ENCODE measurements at regions not wholly inside any gene's neighbourhood (a gene's known extent, or its start where the extent isn't known, plus 50 kb on each side); places are given as distances from the start of the nearest gene placed in this dataset.

GRCh38 chr10:36183726-36184125 is 541.6 kb upstream of the FZD8 start:
- Histone ChIP-seq H3K36me3 (ENCODE audit: insufficient read depth) (no peaks in the 10 kb centered on the region), H3K9ac (no peak overlapping the region), H3K4me2 (no peak overlapping the region), H3K27ac (no peak overlapping the region), H3K4me1 (ENCODE audit: low read depth, poor library complexity, severe bottlenecking) (no peaks in the 10 kb centered on the region), H2AFZ (ENCODE audit: low read depth) (no peak overlapping the region), H4K20me1 (ENCODE audit: insufficient read depth) (no peaks in the 10 kb centered on the region), H3K79me2 (ENCODE audit: insufficient read depth, low read depth) (no peaks in the 10 kb centered on the region), H3K4me3 (IDR thresholded peaks at IDR 0.05; ENCODE audit: insufficient read depth, low read depth, low read length) (no peak overlapping the region), H3K27me3 (ENCODE audit: insufficient read depth, low read depth) (no peaks in the 10 kb centered on the region)
- TF ChIP-seq, protein P1, sequence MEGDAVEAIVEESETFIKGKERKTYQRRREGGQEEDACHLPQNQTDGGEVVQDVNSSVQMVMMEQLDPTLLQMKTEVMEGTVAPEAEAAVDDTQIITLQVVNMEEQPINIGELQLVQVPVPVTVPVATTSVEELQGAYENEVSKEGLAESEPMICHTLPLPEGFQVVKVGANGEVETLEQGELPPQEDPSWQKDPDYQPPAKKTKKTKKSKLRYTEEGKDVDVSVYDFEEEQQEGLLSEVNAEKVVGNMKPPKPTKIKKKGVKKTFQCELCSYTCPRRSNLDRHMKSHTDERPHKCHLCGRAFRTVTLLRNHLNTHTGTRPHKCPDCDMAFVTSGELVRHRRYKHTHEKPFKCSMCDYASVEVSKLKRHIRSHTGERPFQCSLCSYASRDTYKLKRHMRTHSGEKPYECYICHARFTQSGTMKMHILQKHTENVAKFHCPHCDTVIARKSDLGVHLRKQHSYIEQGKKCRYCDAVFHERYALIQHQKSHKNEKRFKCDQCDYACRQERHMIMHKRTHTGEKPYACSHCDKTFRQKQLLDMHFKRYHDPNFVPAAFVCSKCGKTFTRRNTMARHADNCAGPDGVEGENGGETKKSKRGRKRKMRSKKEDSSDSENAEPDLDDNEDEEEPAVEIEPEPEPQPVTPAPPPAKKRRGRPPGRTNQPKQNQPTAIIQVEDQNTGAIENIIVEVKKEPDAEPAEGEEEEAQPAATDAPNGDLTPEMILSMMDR (conservative IDR thresholded peaks at IDR 0.05; ENCODE audit: low read depth, low read length): no peak

DNA sequence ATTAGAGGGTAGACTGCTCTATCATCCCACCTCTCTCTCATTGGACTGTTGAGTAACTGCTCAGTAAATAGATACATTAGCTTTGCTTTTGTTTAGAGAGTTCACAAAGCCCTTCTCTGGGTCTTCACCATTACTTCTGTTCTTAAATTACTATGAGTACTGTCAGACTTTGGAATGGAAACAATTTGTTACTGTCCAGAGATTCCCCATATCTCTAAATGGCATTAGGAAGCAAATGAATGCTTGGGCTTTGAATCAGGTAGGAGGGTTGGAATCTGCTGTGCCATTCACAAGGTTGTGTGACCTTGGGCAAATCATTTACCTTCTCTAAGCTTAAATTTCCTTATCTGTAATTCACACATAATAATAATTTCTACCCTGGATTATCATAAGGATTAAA is 541.0 kb upstream of the FZD8 start:
- Histone ChIP-seq H3K27ac (no peak overlapping the region), H3K4me2 (no peak overlapping the region), H4K20me1 (ENCODE audit: insufficient read depth) (no peaks in the 10 kb centered on the region), H3K27me3 (ENCODE audit: insufficient read depth, low read depth) (no peaks in the 10 kb centered on the region), H3K4me1 (ENCODE audit: low read depth, poor library complexity, severe bottlenecking) (no peaks in the 10 kb centered on the region), H3K4me3 (IDR thresholded peaks at IDR 0.05; ENCODE audit: insufficient read depth, low read depth, low read length) (no peak overlapping the region), H3K9ac (no peak overlapping the region), H2AFZ (ENCODE audit: low read depth) (no peak overlapping the region), H3K79me2 (ENCODE audit: insufficient read depth, low read depth) (no peaks in the 10 kb centered on the region), H3K36me3 (ENCODE audit: insufficient read depth) (no peaks in the 10 kb centered on the region)
- TF ChIP-seq, protein P1 (conservative IDR thresholded peaks at IDR 0.05; ENCODE audit: low read depth, low read length): no peak

DNA sequence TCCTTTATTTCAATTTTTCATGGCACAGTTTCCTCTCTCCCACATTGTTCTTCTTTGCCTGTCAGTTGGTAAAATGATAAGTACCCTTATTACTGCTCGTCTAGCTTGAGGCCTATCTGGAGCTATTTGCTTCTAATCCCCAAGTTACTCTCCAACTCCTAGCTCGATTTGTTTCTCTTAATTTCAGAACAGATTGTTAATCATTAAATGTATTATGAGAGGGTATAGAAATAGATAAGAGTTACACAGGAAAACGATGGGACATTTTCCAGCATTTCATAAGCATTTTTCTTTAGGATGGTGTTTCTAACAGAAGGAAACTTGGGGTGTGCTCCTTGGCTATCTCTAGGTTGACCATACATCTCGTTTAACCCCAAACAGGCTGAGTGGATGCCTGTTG is 540.5 kb upstream of the FZD8 start:
- no peak overlapping the region for H2AFZ ChIP-seq (ENCODE audit: low read depth)
- no peaks in the 10 kb centered on the region for H3K36me3 ChIP-seq (ENCODE audit: insufficient read depth)
- TF ChIP-seq, protein P1 (conservative IDR thresholded peaks at IDR 0.05; ENCODE audit: low read depth, low read length): no peak
- no peak overlapping the region for H3K9ac ChIP-seq
- no peak overlapping the region for H3K4me2 ChIP-seq
- H3K27me3 ChIP-seq (ENCODE audit: insufficient read depth, low read depth): no peaks in the 10 kb centered on the region
- H3K4me3 ChIP-seq (IDR thresholded peaks at IDR 0.05; ENCODE audit: insufficient read depth, low read depth, low read length): no peak overlapping the region
- no peaks in the 10 kb centered on the region for H3K4me1 ChIP-seq (ENCODE audit: low read depth, poor library complexity, severe bottlenecking)
- H4K20me1 ChIP-seq (ENCODE audit: insufficient read depth): no peaks in the 10 kb centered on the region
- no peak overlapping the region for H3K27ac ChIP-seq
- no peaks in the 10 kb centered on the region for H3K79me2 ChIP-seq (ENCODE audit: insufficient read depth, low read depth)

GRCh38 chr10:36182179-36182566 is 540.1 kb upstream of the FZD8 start:
- no peak overlapping the region for H3K4me3 ChIP-seq (IDR thresholded peaks at IDR 0.05; ENCODE audit: insufficient read depth, low read depth, low read length)

More at GRCh38 chr10:36182179-36182566, 540.1 kb upstream of the FZD8 start:
- no peak overlapping the region for H3K4me2 ChIP-seq
- TF ChIP-seq, protein P1 (conservative IDR thresholded peaks at IDR 0.05; ENCODE audit: low read depth, low read length): no peak
- H3K27me3 ChIP-seq (ENCODE audit: insufficient read depth, low read depth): no peaks in the 10 kb centered on the region
- H3K4me1 ChIP-seq (ENCODE audit: low read depth, poor library complexity, severe bottlenecking): no peaks in the 10 kb centered on the region
- no peaks in the 10 kb centered on the region for H3K36me3 ChIP-seq (ENCODE audit: insufficient read depth)
- H2AFZ ChIP-seq (ENCODE audit: low read depth): no peak overlapping the region
- H3K27ac ChIP-seq: no peak overlapping the region
- H3K79me2 ChIP-seq (ENCODE audit: insufficient read depth, low read depth): no peaks in the 10 kb centered on the region
- no peak overlapping the region for H3K9ac ChIP-seq
- no peaks in the 10 kb centered on the region for H4K20me1 ChIP-seq (ENCODE audit: insufficient read depth)

All from KMS-11 (cell line).